HG02798 (cell line): ENCODE measurements at regions not wholly inside any gene's neighbourhood (a gene's known extent, or its start where the extent isn't known, plus 50 kb on each side); places are given as distances from the start of the nearest gene placed in this dataset.

Experiments
- ATAC-seq: cut with Tn5 transposase; IDR thresholded peaks from one replicate; pipeline ENCODE4 v1.9.1; 2021; ENCODE audit warnings: mild to moderate bottlenecking; ENCODE audit not compliant: unreplicated experiment, poor library complexity

DNA sequence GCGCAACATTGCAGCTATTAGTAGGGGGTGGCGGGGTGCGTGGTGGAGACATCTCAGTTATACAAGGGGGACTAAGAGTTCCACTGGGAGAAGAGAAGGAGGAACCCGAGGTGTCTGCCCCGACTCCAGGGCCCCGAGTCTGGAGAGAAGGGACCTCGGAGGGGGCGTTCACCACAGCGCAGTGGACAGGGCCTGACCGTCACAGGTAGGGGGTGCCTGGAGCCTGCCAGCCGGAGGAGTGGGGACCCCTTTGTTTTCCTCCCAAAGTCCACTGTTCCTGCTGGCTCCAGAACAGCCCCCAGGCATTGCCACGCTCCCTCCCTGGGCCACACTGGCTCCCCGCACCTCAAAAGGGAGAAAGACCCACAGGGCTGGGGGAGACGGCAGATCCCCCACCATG is 175.9 kb upstream of the TNRC6C start:
- ATAC-seq, result no peak

- no peak for ATAC-seq
These were observed 174.3 kb upstream of the TNRC6C start for GRCh38 chr17:77783991-77784820.

- no peak for ATAC-seq
These were observed 173.1 kb upstream of the TNRC6C start for GRCh38 chr17:77785312-77785905.

GRCh38 chr17:77786090-77786489 is 172.4 kb upstream of the TNRC6C start:
- ATAC-seq, result no peak

DNA sequence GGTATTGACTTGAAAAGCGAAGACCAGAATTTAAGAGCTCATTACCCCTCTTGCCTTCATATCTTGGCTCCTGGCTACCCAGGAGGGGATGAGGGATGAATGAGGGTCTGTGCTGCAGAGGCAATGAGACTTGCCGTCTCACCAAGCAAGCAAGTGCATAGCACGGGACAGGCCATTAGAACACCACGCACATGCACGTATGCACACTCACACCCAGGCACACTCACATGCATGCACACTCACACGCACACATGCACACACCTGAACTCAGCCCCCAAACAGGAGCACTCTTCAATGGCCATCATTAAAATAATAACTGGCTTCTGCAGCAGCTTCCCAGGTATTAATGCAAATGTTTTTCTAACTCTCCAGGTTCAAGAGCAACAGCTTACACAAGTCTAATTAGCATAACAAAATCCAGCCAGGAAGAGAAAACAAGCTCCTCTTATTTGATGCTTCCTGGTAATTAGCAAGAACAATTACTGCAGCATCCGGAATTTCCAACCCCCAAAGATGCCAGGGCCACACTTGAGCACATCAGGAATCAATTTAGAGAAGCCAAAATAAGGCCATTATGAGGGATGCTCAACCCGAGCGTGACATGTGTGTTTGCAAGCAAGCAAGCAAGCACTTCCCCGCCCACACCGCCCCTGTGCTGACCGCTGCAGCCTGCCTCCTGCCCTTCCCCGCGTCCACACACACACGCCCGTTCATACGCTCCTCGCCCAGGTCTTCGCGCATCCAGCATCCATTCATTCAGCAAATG is 171.6 kb upstream of the TNRC6C start:
- ATAC-seq, result no peak

- ATAC-seq, result no peak
These were observed 168.2 kb upstream of the TNRC6C start for GRCh38 chr17:77790143-77790829.

DNA sequence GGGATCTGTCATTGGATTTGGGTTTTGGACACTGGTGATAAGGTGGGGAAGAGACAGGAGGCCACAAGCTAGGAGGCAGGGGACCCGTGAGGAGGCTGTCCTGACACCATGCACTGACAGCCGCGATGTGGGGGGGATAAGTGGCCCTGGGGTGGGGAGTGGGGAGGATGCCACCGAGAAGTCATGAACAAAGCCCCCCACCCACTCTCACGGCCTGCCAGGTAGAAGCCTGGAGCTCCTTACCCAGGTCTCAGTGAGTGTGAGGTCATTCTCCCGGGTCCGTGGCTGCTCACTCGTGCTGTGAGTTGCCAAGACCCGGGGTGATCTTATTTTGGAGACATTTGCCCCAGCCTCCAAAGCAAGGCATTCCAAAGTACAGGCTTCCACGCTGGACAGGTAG is 165.9 kb upstream of the TNRC6C start:
- no peak for ATAC-seq

DNA sequence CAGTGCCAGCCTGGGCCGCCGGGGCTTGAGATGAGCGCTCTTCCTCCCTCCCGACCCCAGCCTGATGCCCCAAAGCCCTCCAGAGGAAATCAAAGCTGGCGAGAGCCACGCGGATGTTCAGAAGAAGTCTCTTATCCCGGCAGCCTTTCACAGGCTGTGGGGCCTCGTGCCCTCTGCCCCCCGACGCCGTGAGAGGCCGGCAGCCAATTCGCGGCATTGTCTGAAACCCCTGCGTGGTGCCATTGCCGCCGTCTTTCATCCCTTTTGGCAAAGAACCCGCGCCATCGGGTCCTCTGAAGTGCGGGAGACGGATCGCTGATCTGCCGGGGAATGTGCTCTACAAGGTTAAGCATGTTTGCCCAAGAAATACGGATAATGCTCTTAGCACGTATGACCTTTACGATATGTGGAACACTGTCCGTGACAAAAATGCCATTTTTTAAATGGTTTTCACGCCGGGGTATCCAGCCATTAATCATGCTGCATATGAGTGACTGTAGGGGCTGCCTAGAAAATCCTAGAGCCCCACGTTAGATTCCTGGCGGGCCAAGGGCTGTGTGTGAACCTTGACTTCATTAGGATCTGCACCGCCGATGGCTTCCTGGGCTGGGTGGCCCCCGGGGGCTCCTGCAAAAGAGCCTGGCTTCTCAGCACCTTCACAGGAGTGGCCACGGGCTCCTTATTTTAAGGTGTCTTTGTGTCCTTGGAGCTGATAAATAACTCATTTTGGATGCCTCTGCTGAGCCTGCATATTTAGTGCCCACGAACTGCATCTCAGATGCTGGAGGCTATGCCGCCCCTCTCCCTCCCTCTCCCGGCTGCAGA is 165.1 kb upstream of the TNRC6C start:
- no peak for ATAC-seq

GRCh38 chr17:77793971-77794235 is 164.6 kb upstream of the TNRC6C start:
- ATAC-seq, result no peak

GRCh38 chr17:77794846-77795245 is 163.7 kb upstream of the TNRC6C start:
- no peak for ATAC-seq

- no peak for ATAC-seq
These were observed 162.8 kb upstream of the TNRC6C start for GRCh38 chr17:77795685-77796084.

- no peak for ATAC-seq
These were observed 162.2 kb upstream of the TNRC6C start for GRCh38 chr17:77796176-77796860.

- ATAC-seq, result no peak
These were observed 160.5 kb upstream of the TNRC6C start for GRCh38 chr17:77798031-77798430.

DNA sequence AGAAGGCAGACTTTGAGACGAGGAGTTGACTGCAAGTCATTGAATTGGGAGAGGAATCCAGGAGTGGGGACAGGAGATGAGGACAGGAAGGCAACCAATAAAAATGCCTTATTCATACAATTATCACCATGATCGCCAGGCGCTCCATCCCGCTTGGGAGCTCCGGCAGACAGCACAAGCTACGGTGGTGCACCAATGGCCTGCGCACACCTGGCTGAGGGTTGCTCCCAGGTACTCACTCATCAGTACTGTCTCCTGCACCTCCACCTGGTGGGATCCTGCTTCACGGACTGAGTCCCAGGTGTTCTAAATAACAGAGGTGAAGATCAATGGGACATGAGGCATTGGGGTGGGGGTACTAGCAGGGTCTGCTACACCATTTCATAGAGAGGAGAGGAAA is 160.0 kb upstream of the TNRC6C start:
- no peak for ATAC-seq

GRCh38 chr17:77800816-77801215 is 157.7 kb upstream of the TNRC6C start:
- no peak for ATAC-seq

DNA sequence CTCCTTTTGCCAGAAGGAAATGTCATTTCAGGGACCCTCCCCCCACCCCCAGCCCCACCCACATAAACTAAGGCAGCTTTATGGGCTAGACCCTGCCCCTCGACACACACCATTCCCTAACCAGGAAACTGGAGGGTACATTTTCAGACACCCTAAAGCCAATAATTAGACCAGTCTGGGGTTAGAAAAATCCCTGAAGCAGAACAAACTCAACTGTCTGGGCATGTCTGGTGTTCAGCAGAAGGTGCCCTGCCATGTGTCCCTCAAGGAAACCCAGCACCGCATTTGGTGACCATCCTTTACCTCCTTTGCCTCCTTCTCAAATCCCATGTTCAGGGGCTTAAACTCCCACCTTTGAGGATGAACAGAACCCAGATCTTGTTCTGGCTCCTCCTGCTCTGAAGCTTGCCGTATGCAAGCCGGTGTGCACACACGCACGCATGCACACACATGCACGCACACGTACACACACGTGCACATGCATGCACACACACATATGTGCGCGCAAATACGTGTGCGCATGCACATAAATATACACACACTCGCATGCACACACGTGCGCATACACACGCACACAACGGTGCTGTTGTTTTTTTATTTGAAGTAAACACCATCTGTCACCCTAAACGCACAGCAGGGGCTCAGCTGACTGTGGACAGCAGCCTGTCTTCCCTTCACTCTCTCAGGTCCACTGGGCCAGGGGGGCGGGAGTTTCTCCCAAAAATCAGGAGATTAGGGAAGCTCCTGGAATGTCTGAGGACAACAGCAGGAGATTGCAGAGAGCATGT is 156.8 kb upstream of the TNRC6C start:
- no peak for ATAC-seq

DNA sequence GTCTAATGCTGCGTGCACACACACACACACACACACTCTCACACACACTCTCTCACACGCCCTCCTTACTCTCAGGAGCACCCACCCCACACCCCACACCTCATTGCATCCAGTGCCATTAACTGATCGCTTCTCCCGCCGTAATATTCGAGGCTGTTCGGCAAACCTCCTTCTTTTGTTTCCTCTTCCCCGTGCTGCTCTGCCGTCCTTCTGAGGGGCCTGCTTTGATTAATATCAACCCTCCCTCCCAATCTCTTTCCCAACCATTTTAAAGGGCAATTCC is 156.2 kb upstream of the TNRC6C start:
- ATAC-seq, result no peak

DNA sequence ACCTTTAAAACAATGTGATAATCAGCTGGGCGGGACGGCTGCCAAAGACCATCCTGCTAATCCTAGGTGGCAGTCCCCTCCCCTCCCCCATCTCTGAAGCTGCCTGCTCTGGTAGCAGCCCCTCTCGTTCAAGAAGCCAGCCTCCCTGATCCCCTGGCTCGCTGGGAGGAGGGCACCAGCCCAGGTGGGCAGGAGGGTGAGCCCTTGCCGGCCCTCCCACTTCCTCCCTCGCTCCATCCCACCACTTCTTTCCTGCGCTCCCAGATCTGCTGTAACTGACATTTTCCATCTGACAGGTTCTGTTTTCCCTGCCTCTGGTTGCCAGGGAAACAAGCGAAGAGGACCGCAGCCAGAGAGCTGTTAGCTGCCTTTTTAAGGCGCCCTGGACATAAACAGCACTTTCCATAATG is 155.7 kb upstream of the TNRC6C start:
- ATAC-seq, result no peak

GRCh38 chr17:77803726-77804125 is 154.8 kb upstream of the TNRC6C start:
- ATAC-seq, result no peak
